H1 (cell line): ENCODE measurements at regions not wholly inside any gene's neighbourhood (a gene's known extent, or its start where the extent isn't known, plus 50 kb on each side); places are given as distances from the start of the nearest gene placed in this dataset.

Experiments used
- CTCF ChIA-PET: fragments of 300-600 bp; sonication (Branson Sonifier 250); formaldehyde crosslinking; loops from one replicate; lab custom pipeline; 2021; ENCODE audit not compliant: partially characterized antibody; lab: Charles Lee
- POLR2A ChIA-PET: fragments of 300-600 bp; sonication (Branson Sonifier 250); formaldehyde crosslinking; loops from one replicate; lab custom pipeline; 2021; ENCODE audit warnings: inconsistent platforms; ENCODE audit not compliant: partially characterized antibody; lab: Charles Lee
- DNase-seq, 2 experiments: peaks; one replicate each; pipeline versions ENCODE4 v3.0.0 to v3.0.0-alpha.2; 2010 to 2022; ENCODE audit warnings: low spot score in 2 of 2, low read depth in 1 of 2, mixed read lengths in 1 of 2
- FAIRE-seq: peaks from 2 replicates; lab custom pipeline; 2011; peaks lifted over from hg19 to GRCh38; lab: Jason Lieb, UNC
- H2AFZ ChIP-seq: 2 replicates; pipeline ENCODE4 v1.8.1; 2012; ENCODE audit warnings: low read length, inconsistent platforms
- H2AK5ac ChIP-seq: 2 replicates; pipeline ENCODE4 v1.6.1; 2013; ENCODE audit warnings: low read depth, low read length
- H2BK120ac ChIP-seq: replicated peaks from 2 replicates; pipeline ENCODE3; 2013; ENCODE audit warnings: low read depth, low read length, inconsistent platforms
- H2BK12ac ChIP-seq: 2 replicates; pipeline ENCODE4 v1.6.1; 2013; ENCODE audit warnings: low read depth, low read length
- H2BK15ac ChIP-seq: 2 replicates; pipeline ENCODE4 v1.6.1; 2013; ENCODE audit warnings: low read length
- H2BK20ac ChIP-seq: 2 replicates; pipeline ENCODE4 v1.6.1; 2013; ENCODE audit warnings: low read length
- H2BK5ac ChIP-seq: 2 replicates; pipeline ENCODE4 v1.6.1; 2013; ENCODE audit warnings: low read depth, low read length
- H3K14ac ChIP-seq: 2 replicates; pipeline ENCODE4 v1.6.1; 2013; ENCODE audit warnings: inconsistent platforms; ENCODE audit not compliant: insufficient read length
- H3K18ac ChIP-seq: 2 replicates; pipeline ENCODE4 v1.6.1; 2013; ENCODE audit warnings: low read length; ENCODE audit errors: extremely low read depth
- H3K23ac ChIP-seq: 2 replicates; pipeline ENCODE4 v1.6.1; 2013; ENCODE audit warnings: inconsistent platforms; ENCODE audit not compliant: insufficient read length
- H3K23me2 ChIP-seq: 2 replicates; pipeline ENCODE4 v1.6.1; 2013; ENCODE audit warnings: low read depth, low read length
- H3K27ac ChIP-seq: 2 replicates; pipeline ENCODE4 v1.6.1; 2011; ENCODE audit warnings: low read depth, low read length, inconsistent platforms
- H3K27me3 ChIP-seq, 4 experiments: replicated peaks in 1 of 4; 1 replicate in 1 of 4; 2 replicates in 3 of 4; pipeline versions ENCODE4 v1.6.1 to v1.8.1; 2011 to 2013; ENCODE audit warnings: low read length in 3 of 4, mild to moderate bottlenecking in 3 of 4, inconsistent platforms in 2 of 4, mixed read lengths in 2 of 4, moderate library complexity in 1 of 4; ENCODE audit not compliant: control insufficient read depth in 3 of 4, insufficient read depth in 3 of 4; ENCODE audit errors: extremely low read depth in 1 of 4
- H3K36me3 ChIP-seq, 4 experiments: 2 replicates each; pipeline versions ENCODE4 v1.6.1 to v1.8.1; 2011 to 2013; ENCODE audit warnings: mild to moderate bottlenecking in 4 of 4, low read length in 3 of 4, moderate library complexity in 2 of 4, control low read depth in 1 of 4, inconsistent platforms in 1 of 4; ENCODE audit not compliant: insufficient read depth in 4 of 4, control insufficient read depth in 2 of 4
- H3K4ac ChIP-seq: replicated peaks from 2 replicates; pipeline ENCODE3; 2013; ENCODE audit warnings: low read length, low read depth, mixed read lengths, inconsistent platforms; ENCODE audit not compliant: insufficient read length
- H3K4me1 ChIP-seq, 4 experiments: replicated peaks in 1 of 4; 1 replicate in 1 of 4; 2 replicates in 3 of 4; pipeline versions ENCODE4 v1.6.1 to v1.8.1; 2011 to 2013; ENCODE audit warnings: low read length in 3 of 4, inconsistent platforms in 2 of 4, mixed read lengths in 1 of 4; ENCODE audit not compliant: insufficient read depth in 4 of 4, control insufficient read depth in 3 of 4
- H3K4me2 ChIP-seq, 2 experiments: 2 replicates each; pipeline versions ENCODE4 v1.6.1 to v1.8.1; 2011 to 2013; ENCODE audit warnings: low read depth in 2 of 2, low read length in 2 of 2, control low read depth in 1 of 2, inconsistent platforms in 1 of 2, mild to moderate bottlenecking in 1 of 2; ENCODE audit not compliant: insufficient read depth in 1 of 2
- H3K4me3 ChIP-seq, 4 experiments: fragments of 200-600, 300-600 bp in 1 of 4; sonication (generic), shearing (Covaris generic), sonication (Bioruptor Twin) in 1 of 4; 2 replicates each; pipeline versions ENCODE4 v1.5.1 to v1.8.1; 2011 to 2016; ENCODE audit warnings: low read length in 4 of 4, low read depth in 3 of 4, control low read depth in 2 of 4, inconsistent platforms in 2 of 4, mild to moderate bottlenecking in 2 of 4, mixed read lengths in 1 of 4, moderate library complexity in 1 of 4; ENCODE audit not compliant: insufficient read depth in 2 of 4; ENCODE audit errors: extremely low read depth in 1 of 4
- H3K56ac ChIP-seq: replicated peaks from 2 replicates; pipeline ENCODE3; 2013; ENCODE audit warnings: low read depth, mild to moderate bottlenecking, mixed read lengths, low read length, inconsistent platforms; ENCODE audit not compliant: insufficient read length
- H3K79me1 ChIP-seq: 2 replicates; pipeline ENCODE4 v1.6.1; 2013; ENCODE audit warnings: low read depth, low read length, control low read depth
- H3K79me2 ChIP-seq, 2 experiments: 2 replicates each; pipeline versions ENCODE4 v1.6.1 to v1.8.1; 2012 to 2013; ENCODE audit warnings: low read length in 2 of 2, mild to moderate bottlenecking in 2 of 2, inconsistent platforms in 1 of 2; ENCODE audit not compliant: insufficient read depth in 2 of 2, control insufficient read depth in 1 of 2
- H3K9ac ChIP-seq, 4 experiments: replicated peaks in 1 of 4; 1 replicate in 1 of 4; 2 replicates in 3 of 4; pipeline versions ENCODE4 v1.6.1 to v1.8.1; 2011 to 2013; ENCODE audit warnings: low read depth in 3 of 4, low read length in 3 of 4, control low read depth in 2 of 4, mild to moderate bottlenecking in 2 of 4, moderate library complexity in 2 of 4, inconsistent platforms in 1 of 4; ENCODE audit errors: extremely low read depth in 1 of 4
- H3K9me3 ChIP-seq, 2 experiments: 2 replicates each; pipeline versions ENCODE4 v1.6.1 to v1.8.1; 2012 to 2013; ENCODE audit warnings: mild to moderate bottlenecking in 2 of 2, moderate library complexity in 2 of 2, control low read depth in 1 of 2, inconsistent platforms in 1 of 2, low read depth in 1 of 2, low read length in 1 of 2, mixed read lengths in 1 of 2; ENCODE audit not compliant: insufficient read depth in 2 of 2
- H4K20me1 ChIP-seq, 2 experiments: replicated peaks in 1 of 2; 2 replicates each; pipeline versions ENCODE3 to v1.8.1; 2011 to 2013; ENCODE audit warnings: inconsistent platforms in 2 of 2, low read length in 2 of 2, mild to moderate bottlenecking in 1 of 2; ENCODE audit not compliant: insufficient read depth in 2 of 2, control insufficient read depth in 1 of 2
- H4K5ac ChIP-seq: 2 replicates; pipeline ENCODE4 v1.6.1; 2013; ENCODE audit warnings: low read length, low read depth, mixed read lengths, inconsistent platforms; ENCODE audit not compliant: insufficient read length
- H4K8ac ChIP-seq: 2 replicates; pipeline ENCODE4 v1.8.0; 2013; ENCODE audit warnings: mild to moderate bottlenecking, moderate library complexity, low read length, inconsistent platforms; ENCODE audit not compliant: insufficient read depth; ENCODE audit errors: extremely low read depth
- H4K91ac ChIP-seq: replicated peaks from 2 replicates; pipeline ENCODE3; 2013; ENCODE audit warnings: low read length, mixed read lengths, inconsistent platforms; ENCODE audit not compliant: insufficient read length
- BRCA1 ChIP-seq: IDR thresholded peaks from 2 replicates; pipeline ENCODE4 v1.6.1; 2012; ENCODE audit warnings: low read depth, low read length, improper control_type of control experiment
- CHD2 ChIP-seq: IDR thresholded peaks from 2 replicates; pipeline ENCODE4 v1.6.1; 2012; ENCODE audit warnings: low read length, improper control_type of control experiment
- CTBP2 ChIP-seq: IDR thresholded peaks from 2 replicates; pipeline ENCODE4 v1.7.0; 2011; ENCODE audit warnings: borderline replicate concordance, mild to moderate bottlenecking, moderate library complexity, mixed read lengths, low read length; ENCODE audit not compliant: insufficient read depth, insufficient read length
- KDM4A ChIP-seq: IDR thresholded peaks from one replicate; pipeline ENCODE4 v1.7.1; 2012; ENCODE audit warnings: low read depth, mild to moderate bottlenecking, moderate library complexity, low read length, inconsistent platforms; ENCODE audit not compliant: severe bottlenecking
- KDM5A ChIP-seq: fragments of 200-600 bp; IDR thresholded peaks from 2 replicates; pipeline ENCODE4 v1.7.1; 2012; ENCODE audit warnings: mild to moderate bottlenecking, low read length, inconsistent platforms, mixed read lengths
- PHF8 ChIP-seq: fragments of 200-600 bp; sonication (generic); conservative IDR thresholded peaks from 2 replicates; pipeline ENCODE4 v1.7.1; 2012; ENCODE audit warnings: low read depth, mild to moderate bottlenecking, inconsistent platforms, low read length, moderate library complexity
- POLR2A ChIP-seq, 2 experiments: IDR thresholded peaks; 1 replicate in 1 of 2; 2 replicates in 1 of 2; pipeline ENCODE4 v1.6.1; 2011; ENCODE audit warnings: low read depth in 2 of 2, low read length in 2 of 2, mild to moderate bottlenecking in 2 of 2; ENCODE audit errors: control extremely low read depth in 1 of 2
- RAD21 ChIP-seq, 2 experiments: IDR thresholded peaks in 1 of 2; conservative IDR thresholded peaks in 1 of 2; 2 replicates each; pipeline ENCODE4 v1.6.1; 2011; ENCODE audit warnings: low read depth in 2 of 2, low read length in 2 of 2, improper control_type of control experiment in 1 of 2, inconsistent platforms in 1 of 2, mild to moderate bottlenecking in 1 of 2, moderate library complexity in 1 of 2
- RBBP5 ChIP-seq: IDR thresholded peaks from 2 replicates; pipeline ENCODE4 v1.7.1; 2012; ENCODE audit warnings: low read depth, mild to moderate bottlenecking, inconsistent platforms, low read length, moderate library complexity, borderline replicate concordance
- RFX5 ChIP-seq: IDR thresholded peaks from 2 replicates; pipeline ENCODE4 v1.6.1; 2011; ENCODE audit warnings: low read depth, low read length, improper control_type of control experiment, borderline replicate concordance
- RXRA ChIP-seq: IDR thresholded peaks from 2 replicates; pipeline ENCODE4 v1.6.1; 2011; ENCODE audit warnings: low read depth, mild to moderate bottlenecking, low read length, moderate library complexity; ENCODE audit not compliant: insufficient read depth
- SAP30 ChIP-seq: fragments of 300-600 bp; sonication (generic); IDR thresholded peaks from 2 replicates; pipeline ENCODE4 v1.7.1; 2012; ENCODE audit warnings: low read length, moderate library complexity, mild to moderate bottlenecking, inconsistent platforms; ENCODE audit not compliant: insufficient read depth, insufficient replicate concordance
- SIX5 ChIP-seq: IDR thresholded peaks from 2 replicates; pipeline ENCODE4 v1.6.1; 2011; ENCODE audit warnings: mild to moderate bottlenecking, low read depth, low read length
- TAF1 ChIP-seq: IDR thresholded peaks from 2 replicates; pipeline ENCODE4 v1.6.1; 2011; ENCODE audit warnings: mild to moderate bottlenecking, low read depth, low read length
- TEAD4 ChIP-seq: IDR thresholded peaks from 2 replicates; pipeline ENCODE4 v1.6.1; 2012; ENCODE audit warnings: low read depth, low read length, inconsistent platforms, mixed read lengths
- WGBS, 2 experiments: shearing (Covaris generic) in 1 of 2; methylation state at CpG; one replicate each; pipeline versions ENCODE4 v1.1.6 to v1.1.7; 2013 to 2015; ENCODE audit warnings: low lambda C conversion rate in 2 of 2, mixed read lengths in 2 of 2, inconsistent platforms in 1 of 2, low coverage in 1 of 2, missing lambda C conversion rate in 1 of 2; ENCODE audit not compliant: insufficient replicate concordance in 2 of 2, insufficient coverage in 1 of 2, insufficient read length in 1 of 2; ENCODE audit errors: extremely low coverage in 1 of 2, missing lambda C conversion rate in 1 of 2; 5-methylcytosine and 5-hydroxymethylcytosine counted together

GRCh38 chr10:3412071-3412582, 239.5 kb upstream of the PITRM1 start:
- Histone ChIP-seq H3K4ac (no peak overlapping the region), H3K4me1 (no peaks in the 10 kb centered on the region), H3K9ac (no peak overlapping the region), H2BK120ac (no peak overlapping the region), H3K23me2 (no peaks in the 10 kb centered on the region), H2BK12ac (no peak overlapping the region), H4K20me1 (no peaks in the 10 kb centered on the region), H2BK20ac (no peak overlapping the region), H4K8ac (peak overlapping the region; percentile 73; the same call in 1 of the 2 replicates), H3K36me3 (no peaks in the 10 kb centered on the region), H4K5ac (no peak overlapping the region), H3K23ac (no peak overlapping the region), H4K91ac (no peak overlapping the region), H2BK5ac (no peak overlapping the region), H3K27ac (no peak overlapping the region), H3K4me2 (no peak overlapping the region), H3K79me2 (no peaks in the 10 kb centered on the region), H3K9me3 (no peaks in the 10 kb centered on the region), H2AFZ (no peak overlapping the region), H2AK5ac (no peak overlapping the region), H3K14ac (no peak overlapping the region), H3K79me1 (no peaks in the 10 kb centered on the region), H3K56ac (no peak overlapping the region), H3K18ac (no peak overlapping the region), H3K27me3 (no peaks in the 10 kb centered on the region), H3K4me3 (no peak overlapping the region), H2BK15ac (no peak overlapping the region)
- WGBS, 2 experiments = 97% methylated on average over 4 of the region's 5 CpGs; no CpG with 5 or more reads in 1 of the 2 experiments
- ChIA-PET POLR2A (no interaction called here), CTCF (interaction anchor here (0.6 to 0.7 kb wide), 2 partner anchors 1048 to 1549 kb away, joined by 4 read pairs; no protein-coding TSS in a partner anchor)
- FAIRE-seq (no peak), DNase-seq (no peak)
- TF ChIP-seq RFX5 = no peak
- TF ChIP-seq TEAD4 = no peak
- TF ChIP-seq POLR2A (IDR thresholded peaks at IDR 0.05; ENCODE audit: control extremely low read depth in 1 of 2, low read depth in 2 of 2, low read length in 2 of 2) = no peak
- TF ChIP-seq RXRA = no peak
- no peak for TF ChIP-seq BRCA1
- TF ChIP-seq RBBP5 = no peak
- no peak for TF ChIP-seq TAF1
- TF ChIP-seq KDM4A = no peak
- no peak for TF ChIP-seq CHD2
- no peak for TF ChIP-seq SIX5
- TF ChIP-seq RAD21 (IDR thresholded peaks at IDR 0.05 in 1 of 2, conservative IDR thresholded peaks at IDR 0.05 in 1 of 2; ENCODE audit: low read depth in 2 of 2, low read length in 2 of 2) = no peak
- no peak for TF ChIP-seq CTBP2
- TF ChIP-seq KDM5A = no peak
- TF ChIP-seq PHF8 = no peak
- TF ChIP-seq SAP30 = no peak
